Kidney (tissue), 13 donors: ENCODE measurements at regions not wholly inside any gene's neighbourhood (a gene's known extent, or its start where the extent isn't known, plus 50 kb on each side); places are given as distances from the start of the nearest gene placed in this dataset.

Experiments used
- DNase-seq, 5 donors: peaks; one replicate each; pipeline ENCODE4 v3.0.0-alpha.2; 2013 to 2020
- FAIRE-seq: peaks from 2 replicates; lab custom pipeline; 2012; peaks lifted over from hg19 to GRCh38; lab: Jason Lieb, UNC
- H3K27ac ChIP-seq, 2 donors: one replicate each; pipeline ENCODE4 v1.7.0; 2013; ENCODE audit warnings: low read depth in 2 of 2, low read length in 2 of 2, inconsistent platforms in 1 of 2
- H3K27me3 ChIP-seq: one replicate; pipeline ENCODE4 v1.7.1; 2013; ENCODE audit warnings: low read length, inconsistent platforms; ENCODE audit not compliant: control insufficient read depth, insufficient read depth
- H3K36me3 ChIP-seq, 3 donors: one replicate each; pipeline versions ENCODE4 v1.7.0 to v1.7.1; 2013; ENCODE audit warnings: low read length in 3 of 3, control low read depth in 1 of 3, inconsistent platforms in 1 of 3; ENCODE audit not compliant: insufficient read depth in 3 of 3, control insufficient read depth in 2 of 3
- H3K4me1 ChIP-seq, 3 donors: one replicate each; pipeline versions ENCODE4 v1.7.0 to v1.7.1; 2013; ENCODE audit warnings: low read length in 3 of 3, inconsistent platforms in 1 of 3, low read depth in 1 of 3; ENCODE audit not compliant: control insufficient read depth in 2 of 3, insufficient read depth in 2 of 3
- H3K4me3 ChIP-seq, 3 donors: one replicate each; pipeline versions ENCODE4 v1.7.0 to v1.8.1; 2013; ENCODE audit warnings: low read length in 3 of 3, control low read depth in 1 of 3, inconsistent platforms in 1 of 3
- H3K9ac ChIP-seq, 3 donors: one replicate each; pipeline versions ENCODE4 v1.7.0 to v1.7.1; 2013; ENCODE audit warnings: low read length in 3 of 3, control low read depth in 1 of 3, inconsistent platforms in 1 of 3
- H3K9me3 ChIP-seq, 3 donors: one replicate each; pipeline versions ENCODE4 v1.7.0 to v1.7.1; 2013; ENCODE audit warnings: low read length in 3 of 3, control low read depth in 1 of 3, inconsistent platforms in 1 of 3; ENCODE audit not compliant: control insufficient read depth in 2 of 3, insufficient read depth in 1 of 3
- intact Hi-C: fragments of 100-400 bp; cut with DNase I; formaldehyde crosslinking; loops from one replicate; pipeline ENCODE4 v1.11.1; 2022
- TF ChIP-seq, protein P1 (sequence below): IDR thresholded peaks from 3 replicates; pipeline ENCODE4 v1.5.1; 2012; ENCODE audit warnings: mild to moderate bottlenecking, moderate library complexity, borderline replicate concordance; ENCODE audit not compliant: insufficient read depth; ENCODE audit errors: extremely low read depth
- donor health status: control.
- donor health status: control.
- donor health status: control.
- donor health status: control.
- donor health status: control.
- donor health status: DM: yes; HTN: yes; CAD: no.
- donor health status: Normal renal cell carcinoma (clear cell type).

DNA sequence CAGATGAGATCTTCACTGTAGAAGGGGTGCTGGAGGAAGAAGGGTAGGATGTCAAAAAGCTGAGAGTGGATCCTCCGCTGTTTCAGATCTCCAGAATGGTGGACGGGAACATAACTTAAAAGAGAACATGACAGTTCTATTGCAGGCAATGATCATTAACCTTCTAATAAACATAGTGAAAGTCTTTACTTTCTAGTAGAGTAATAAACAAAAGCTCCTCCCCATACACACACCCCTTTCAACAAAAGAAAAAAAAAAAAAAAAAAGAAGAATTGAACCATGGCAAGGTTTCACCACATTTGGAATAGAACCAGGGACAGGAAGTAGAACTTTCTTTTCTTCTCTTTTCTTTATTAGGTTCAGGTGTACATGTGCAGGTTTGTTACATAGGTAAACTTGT, 768.1 kb upstream of the RIOK2 start:
- no peak for FAIRE-seq
- intact Hi-C loops = no loop called here

DNA sequence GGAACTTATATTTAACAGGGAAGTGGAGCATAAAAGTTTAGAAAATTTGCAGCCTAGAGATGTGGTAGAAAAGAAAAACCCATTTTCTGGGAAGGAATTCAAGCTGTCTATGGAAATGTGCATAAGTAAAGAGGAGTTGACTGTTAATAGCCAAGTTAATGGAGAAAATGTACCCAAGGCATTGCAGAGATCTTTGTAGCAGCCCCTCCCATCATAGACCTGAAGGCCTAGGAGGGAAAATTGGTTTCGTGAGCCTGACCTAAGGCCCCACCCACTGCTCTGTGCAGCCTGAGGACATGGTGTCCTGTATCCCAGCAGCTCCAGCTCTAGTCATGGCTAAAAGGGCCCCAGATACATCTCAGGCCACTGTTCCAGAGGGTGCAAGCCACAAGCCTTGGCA, 772.4 kb upstream of the RIOK2 start:
- intact Hi-C loops = no loop called here
- no peak overlapping the region for H3K4me3 ChIP-seq
- H3K27ac ChIP-seq = no peak overlapping the region
- no peaks in the 10 kb centered on the region for H3K4me1 ChIP-seq
- no peaks in the 10 kb centered on the region for H3K9me3 ChIP-seq
- DNase-seq = no peak
- TF ChIP-seq, protein P1, sequence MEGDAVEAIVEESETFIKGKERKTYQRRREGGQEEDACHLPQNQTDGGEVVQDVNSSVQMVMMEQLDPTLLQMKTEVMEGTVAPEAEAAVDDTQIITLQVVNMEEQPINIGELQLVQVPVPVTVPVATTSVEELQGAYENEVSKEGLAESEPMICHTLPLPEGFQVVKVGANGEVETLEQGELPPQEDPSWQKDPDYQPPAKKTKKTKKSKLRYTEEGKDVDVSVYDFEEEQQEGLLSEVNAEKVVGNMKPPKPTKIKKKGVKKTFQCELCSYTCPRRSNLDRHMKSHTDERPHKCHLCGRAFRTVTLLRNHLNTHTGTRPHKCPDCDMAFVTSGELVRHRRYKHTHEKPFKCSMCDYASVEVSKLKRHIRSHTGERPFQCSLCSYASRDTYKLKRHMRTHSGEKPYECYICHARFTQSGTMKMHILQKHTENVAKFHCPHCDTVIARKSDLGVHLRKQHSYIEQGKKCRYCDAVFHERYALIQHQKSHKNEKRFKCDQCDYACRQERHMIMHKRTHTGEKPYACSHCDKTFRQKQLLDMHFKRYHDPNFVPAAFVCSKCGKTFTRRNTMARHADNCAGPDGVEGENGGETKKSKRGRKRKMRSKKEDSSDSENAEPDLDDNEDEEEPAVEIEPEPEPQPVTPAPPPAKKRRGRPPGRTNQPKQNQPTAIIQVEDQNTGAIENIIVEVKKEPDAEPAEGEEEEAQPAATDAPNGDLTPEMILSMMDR = no peak
- no peak for FAIRE-seq
- H3K9ac ChIP-seq = no peak overlapping the region
- no peaks in the 10 kb centered on the region for H3K27me3 ChIP-seq
- no peaks in the 10 kb centered on the region for H3K36me3 ChIP-seq

More for the DNA sequence above, 768.1 kb upstream of the RIOK2 start:
- Histone ChIP-seq H3K4me3 (no peak overlapping the region), H3K4me1 (no peaks in the 10 kb centered on the region), H3K9me3 (no peaks in the 10 kb centered on the region), H3K27me3 (no peaks in the 10 kb centered on the region), H3K9ac (no peak overlapping the region), H3K36me3 (no peaks in the 10 kb centered on the region), H3K27ac (no peak overlapping the region)
- TF ChIP-seq, protein P1 = no peak
- no peak for DNase-seq

DNA sequence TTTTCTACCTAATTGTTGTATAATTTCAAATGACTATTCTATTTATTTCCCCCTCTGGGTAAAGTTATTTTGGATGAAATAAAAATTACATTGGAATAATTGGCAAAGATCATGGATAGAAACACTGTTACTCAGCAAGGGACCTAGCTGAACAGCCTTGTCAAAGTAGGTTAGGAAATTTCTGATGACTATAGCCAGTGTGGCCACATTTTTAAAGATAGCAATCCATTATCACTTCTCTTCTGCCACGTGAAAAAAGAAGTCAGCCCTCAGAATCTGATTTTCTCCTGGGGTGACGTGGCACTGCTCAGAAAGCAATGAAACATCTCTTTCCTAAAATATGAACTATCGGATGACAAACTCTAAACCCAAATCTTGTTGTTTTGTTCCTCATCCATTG, 784.2 kb upstream of the RIOK2 start:
- Histone ChIP-seq H3K9ac (no peak overlapping the region), H3K4me3 (no peak overlapping the region), H3K27ac (no peak overlapping the region), H3K36me3 (no peaks in the 10 kb centered on the region), H3K9me3 (no peaks in the 10 kb centered on the region), H3K27me3 (no peaks in the 10 kb centered on the region), H3K4me1 (no peaks in the 10 kb centered on the region)
- TF ChIP-seq, protein P1 = no peak
- intact Hi-C loops = no loop called here
- FAIRE-seq (no peak), DNase-seq (no peak)

DNA sequence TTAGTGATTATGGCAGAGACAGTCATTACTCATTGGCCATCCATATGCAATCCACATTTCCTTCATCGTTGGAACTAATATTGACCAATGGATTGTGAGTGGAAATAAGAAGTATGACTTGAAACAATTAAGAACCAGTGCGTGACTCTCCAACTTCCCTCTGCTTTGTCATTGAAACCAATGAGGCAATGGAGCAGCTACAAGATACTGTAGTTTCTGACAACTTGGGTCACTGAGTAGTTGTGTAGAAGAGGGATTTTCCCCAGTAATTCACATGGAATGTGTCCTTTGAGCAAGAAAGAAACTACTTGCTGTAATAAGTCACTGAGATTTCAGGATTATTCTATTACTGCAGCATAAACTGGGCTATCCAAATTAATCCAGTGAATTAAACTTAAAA, 785.3 kb upstream of the RIOK2 start:
- Histone ChIP-seq H3K27ac (no peak overlapping the region), H3K9me3 (no peaks in the 10 kb centered on the region), H3K36me3 (no peaks in the 10 kb centered on the region), H3K27me3 (no peaks in the 10 kb centered on the region), H3K4me1 (no peaks in the 10 kb centered on the region), H3K9ac (no peak overlapping the region), H3K4me3 (no peak overlapping the region)
- DNase-seq = no peak
- TF ChIP-seq, protein P1 = no peak
- no peak for FAIRE-seq
- intact Hi-C loops = no loop called here
